ENCODE measurements at regions not wholly inside any gene's neighbourhood (a gene's known extent, or its start where the extent isn't known, plus 50 kb on each side); places are given as distances from the start of the nearest gene placed in this dataset.
A peak's percentile ranks its signal among the peaks of the same experiment; 100 is the strongest.
"Not testable (repeated sequence)": the region's sequence is repeated elsewhere in the genome, so short reads cannot be mapped to it uniquely, and the experiment has no call there.

DNA sequence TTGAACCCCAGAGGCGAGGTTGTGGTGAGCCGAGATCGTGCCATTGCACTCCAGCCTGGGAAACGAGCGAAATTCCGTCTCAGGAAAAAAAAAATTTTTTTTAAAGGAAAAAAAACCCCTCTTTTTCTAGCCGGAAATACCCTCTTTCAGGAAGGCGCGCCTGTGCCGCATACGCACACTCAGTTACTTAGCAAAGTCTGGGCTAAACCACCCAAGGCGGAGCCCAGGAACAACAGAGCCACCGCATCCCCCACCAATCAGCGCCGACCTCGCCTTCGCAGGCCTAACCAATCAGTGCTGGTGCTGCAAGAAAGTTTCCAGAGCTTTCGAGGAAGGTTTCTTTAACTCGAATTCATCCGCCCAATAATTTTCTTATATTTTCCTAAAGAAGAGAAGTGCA, 510.4 kb downstream of the KCNJ18 start:
- DNase-seq (ENCODE audit: insufficient read length) (no peak), FAIRE-seq (no peak)
- TF ChIP-seq POLR2AphosphoS5 (IDR thresholded peaks at IDR 0.05; ENCODE audit: low read depth, low read length) (no peak), POLR2A (IDR thresholded peaks at IDR 0.05; ENCODE audit: low read depth, low read length) (no peak)

DNA sequence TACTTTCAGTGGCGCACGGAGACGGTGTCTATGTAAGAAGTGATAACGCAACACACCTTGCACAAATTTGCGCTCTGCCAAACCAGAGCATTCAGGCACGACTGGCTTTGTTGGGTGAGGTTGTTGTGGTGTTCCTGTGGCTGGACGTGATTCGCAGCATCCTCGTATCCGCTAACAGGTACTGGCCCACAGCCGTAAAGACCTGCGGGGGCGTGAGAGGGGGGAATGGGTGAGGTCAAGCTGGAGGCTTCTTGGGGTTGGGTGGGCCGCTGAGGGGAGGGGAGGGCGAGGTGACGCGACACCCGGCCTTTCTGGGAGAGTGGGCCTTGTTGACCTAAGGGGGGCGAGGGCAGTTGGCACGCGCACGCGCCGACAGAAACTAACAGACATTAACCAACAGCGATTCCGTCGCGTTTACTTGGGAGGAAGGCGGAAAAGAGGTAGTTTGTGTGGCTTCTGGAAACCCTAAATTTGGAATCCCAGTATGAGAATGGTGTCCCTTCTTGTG, 510.9 kb downstream of the KCNJ18 start:
- TF ChIP-seq POLR2A (IDR thresholded peaks at IDR 0.05; ENCODE audit: low read depth, low read length) (no peak), POLR2AphosphoS5 (IDR thresholded peaks at IDR 0.05; ENCODE audit: low read depth, low read length) (no peak), TAF1 (IDR thresholded peaks at IDR 0.05; ENCODE audit: borderline replicate concordance, low read depth, low read length) (no peak)
- no peak for FAIRE-seq
- peak; percentile 7 for DNase-seq (ENCODE audit: insufficient read length)

DNA sequence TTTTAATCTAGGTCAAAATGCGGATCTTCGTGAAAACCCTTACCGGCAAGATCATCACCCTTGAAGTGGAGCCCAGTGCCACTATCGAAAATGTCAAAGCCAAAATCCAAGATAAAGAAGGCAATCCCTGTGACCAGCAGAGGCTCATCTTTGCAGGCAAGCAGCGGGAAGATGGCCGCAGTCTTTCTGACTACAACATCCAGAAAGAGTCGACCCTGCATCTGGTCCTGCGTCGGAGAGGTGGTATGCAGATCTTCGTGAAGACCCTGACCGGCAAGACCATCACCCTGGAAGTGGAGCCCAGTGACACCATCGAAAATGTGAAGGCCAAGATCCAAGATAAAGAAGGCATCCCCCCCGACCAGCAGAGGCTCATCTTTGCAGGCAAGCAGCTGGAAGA, 511.8 kb downstream of the KCNJ18 start:
- FAIRE-seq; DNase-seq (ENCODE audit: insufficient read length): not testable (repeated sequence)

DNA sequence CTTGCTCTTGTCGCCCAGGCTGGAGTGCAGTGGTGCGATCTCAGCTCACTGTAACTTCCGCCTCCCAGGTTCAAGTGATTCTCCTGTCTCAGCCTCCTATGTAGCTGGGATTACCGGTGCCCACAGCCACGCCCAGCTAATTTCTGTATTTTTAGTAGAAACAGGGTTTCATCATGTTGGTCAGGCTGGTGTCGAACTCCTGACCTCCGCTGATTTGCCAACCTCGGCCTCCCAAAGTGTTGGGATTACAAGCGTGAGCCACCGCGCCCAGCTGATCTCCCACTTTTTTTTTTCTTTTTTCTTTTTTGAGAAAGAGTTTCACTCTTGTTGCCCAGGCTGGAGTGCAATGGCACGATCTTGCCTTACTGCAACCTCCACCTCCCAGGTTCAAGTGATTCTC, 517.9 kb downstream of the KCNJ18 start:
- DNase-seq (ENCODE audit: insufficient read length); FAIRE-seq: not testable (repeated sequence)

DNA sequence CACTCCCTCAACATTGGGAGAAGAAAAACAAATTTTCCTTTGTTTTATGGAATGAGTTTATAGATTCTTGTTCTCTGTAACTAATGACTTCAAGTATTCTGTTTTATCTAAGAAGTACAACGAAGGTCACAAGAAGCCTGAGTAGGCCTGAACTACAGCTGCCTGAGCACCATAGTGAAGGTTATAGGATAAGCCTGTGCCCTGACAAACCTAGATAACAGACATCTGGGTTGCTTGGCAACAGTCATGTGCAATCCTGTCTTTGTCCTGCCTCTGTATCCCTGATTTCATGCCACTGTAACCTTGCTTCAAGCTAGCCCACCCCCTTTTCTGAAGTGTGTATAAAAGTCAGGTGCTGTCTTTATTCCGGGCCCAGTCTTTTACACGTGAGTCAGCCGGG, 520.8 kb downstream of the KCNJ18 start:
- FAIRE-seq; DNase-seq (ENCODE audit: insufficient read length): not testable (repeated sequence)

DNA sequence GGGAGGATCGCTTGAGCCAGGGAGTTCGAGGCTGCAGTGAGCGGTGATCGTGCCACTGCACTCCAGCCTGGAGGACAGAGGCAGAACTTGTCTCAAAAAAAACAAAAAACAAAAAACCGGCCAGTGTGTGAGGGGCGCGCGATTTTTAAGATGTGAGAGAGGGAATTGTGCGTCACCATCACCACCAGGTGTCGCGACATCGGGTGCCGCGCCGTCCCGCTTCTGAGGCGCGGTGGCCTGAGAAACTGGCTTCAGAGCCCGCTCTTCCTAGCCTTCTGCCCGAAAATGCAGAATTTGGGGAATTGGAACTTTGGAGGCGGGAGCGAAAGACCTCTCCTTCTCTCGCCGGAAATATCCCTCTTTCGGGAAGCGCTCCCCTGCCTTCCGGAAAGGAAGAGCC, 524.8 kb downstream of the KCNJ18 start:
- no peak for DNase-seq (ENCODE audit: insufficient read length)
- no peak for FAIRE-seq
- TF ChIP-seq TAF1 (IDR thresholded peaks at IDR 0.05; ENCODE audit: borderline replicate concordance, low read depth, low read length) (no peak), POLR2A (IDR thresholded peaks at IDR 0.05; ENCODE audit: low read depth, low read length) (no peak), POLR2AphosphoS5 (IDR thresholded peaks at IDR 0.05; ENCODE audit: low read depth, low read length) (no peak)

DNA sequence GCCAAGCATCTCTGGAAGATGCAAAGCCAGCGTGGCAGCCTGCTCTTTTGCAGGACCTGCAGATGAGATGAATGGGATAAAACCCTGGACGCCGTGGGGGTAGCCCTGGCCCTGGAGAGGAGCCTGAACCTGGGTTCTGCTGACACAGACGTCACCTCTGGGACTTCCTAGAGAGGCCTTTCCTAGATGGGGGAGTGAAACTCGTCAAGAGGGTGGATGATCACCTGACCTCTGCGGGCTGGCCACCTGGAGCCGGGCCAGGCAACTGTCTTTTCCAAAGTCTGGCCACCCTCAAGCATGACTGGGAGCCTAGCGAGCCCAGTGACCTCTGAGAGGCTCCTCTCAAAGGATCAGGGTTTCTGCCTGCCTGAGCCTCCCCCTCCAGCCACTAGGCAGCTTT, 529.0 kb downstream of the KCNJ18 start:
- no peak for DNase-seq (ENCODE audit: insufficient read length)
- TF ChIP-seq POLR2AphosphoS5 (IDR thresholded peaks at IDR 0.05; ENCODE audit: low read depth, low read length) (no peak), TAF1 (IDR thresholded peaks at IDR 0.05; ENCODE audit: borderline replicate concordance, low read depth, low read length) (no peak), POLR2A (IDR thresholded peaks at IDR 0.05; ENCODE audit: low read depth, low read length) (no peak)
- FAIRE-seq, result no peak

DNA sequence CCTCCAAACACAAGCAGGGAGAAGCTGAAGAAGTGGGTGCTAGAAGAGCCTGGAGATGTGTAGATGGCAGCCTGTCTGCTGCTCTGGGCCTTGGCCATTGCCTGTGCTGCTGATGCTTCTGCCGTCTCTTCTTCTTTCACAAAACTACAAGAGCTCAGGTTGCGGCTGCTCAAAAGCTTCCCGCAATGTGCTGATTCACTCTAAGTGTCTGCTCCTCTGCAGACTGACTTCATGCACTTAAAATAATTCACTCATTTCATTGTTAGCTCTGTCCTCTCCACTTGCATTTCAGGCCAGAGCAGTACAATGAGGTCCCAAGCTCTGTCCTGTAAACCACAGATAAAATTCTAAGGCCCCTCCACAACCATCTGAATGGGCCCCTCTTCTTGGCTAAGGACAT, 534.2 kb downstream of the KCNJ18 start:
- DNase-seq (ENCODE audit: insufficient read length); FAIRE-seq: not testable (repeated sequence)

DNA sequence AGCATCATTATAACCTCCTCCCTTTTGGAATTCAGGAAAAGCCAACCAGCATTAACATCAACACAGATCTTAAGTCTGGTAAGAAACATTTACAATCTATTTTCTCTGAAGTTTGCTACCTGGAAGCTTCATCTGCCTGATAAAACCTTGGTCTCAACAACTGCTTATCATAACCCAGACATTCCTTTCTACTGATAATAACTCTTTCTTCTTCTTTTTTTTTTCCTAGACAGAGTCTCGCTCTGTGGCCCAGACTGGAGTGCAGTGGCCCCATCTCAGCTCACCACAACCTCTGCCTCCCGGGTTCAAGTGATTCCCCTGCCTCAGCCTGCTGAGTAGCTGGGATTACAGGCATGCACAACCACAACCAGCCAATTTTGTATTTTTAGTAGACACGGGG, 534.6 kb downstream of the KCNJ18 start:
- not testable (repeated sequence) for FAIRE-seq; DNase-seq (ENCODE audit: insufficient read length)

DNA sequence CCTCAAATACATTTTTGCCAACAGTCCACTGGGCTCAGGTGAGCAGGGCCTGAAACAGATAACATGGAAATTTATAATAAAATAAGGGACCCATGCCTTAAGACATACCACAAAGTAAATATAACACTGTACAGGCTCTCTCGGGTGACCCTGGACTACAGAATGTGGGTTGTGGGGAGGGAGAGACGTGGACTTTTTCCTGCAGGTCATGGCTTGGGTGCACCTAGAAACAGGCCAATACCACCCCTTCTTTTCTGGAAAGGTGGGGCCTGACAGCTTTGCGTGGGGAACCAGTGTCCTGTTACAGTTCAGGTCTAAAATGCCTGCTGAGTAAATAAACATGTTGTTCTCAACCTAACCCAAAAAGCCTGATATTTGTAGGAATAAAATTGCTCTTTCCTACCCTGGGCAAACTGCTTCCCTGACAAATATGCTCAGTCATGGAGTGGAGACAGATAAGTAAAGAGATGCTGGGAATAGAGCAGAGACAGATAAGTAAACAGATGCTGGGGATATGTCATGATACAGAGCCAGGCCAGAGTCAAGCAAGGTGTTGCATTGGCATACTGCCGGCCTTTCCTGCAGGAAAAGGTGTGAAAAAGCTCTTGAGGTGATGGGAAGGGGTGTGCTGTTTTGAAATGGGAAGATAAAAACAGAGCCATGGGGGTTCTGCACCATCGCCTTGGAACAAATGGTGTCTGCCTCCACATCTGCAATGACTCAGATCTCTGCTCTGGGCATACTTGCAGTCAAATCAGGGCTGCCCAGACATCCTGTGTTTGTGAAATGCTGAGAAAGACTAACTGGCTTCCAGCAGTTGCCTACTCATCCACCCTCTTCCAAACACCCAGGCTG, 535.6 kb downstream of the KCNJ18 start:
- not testable (repeated sequence) for DNase-seq (ENCODE audit: insufficient read length); FAIRE-seq

DNA sequence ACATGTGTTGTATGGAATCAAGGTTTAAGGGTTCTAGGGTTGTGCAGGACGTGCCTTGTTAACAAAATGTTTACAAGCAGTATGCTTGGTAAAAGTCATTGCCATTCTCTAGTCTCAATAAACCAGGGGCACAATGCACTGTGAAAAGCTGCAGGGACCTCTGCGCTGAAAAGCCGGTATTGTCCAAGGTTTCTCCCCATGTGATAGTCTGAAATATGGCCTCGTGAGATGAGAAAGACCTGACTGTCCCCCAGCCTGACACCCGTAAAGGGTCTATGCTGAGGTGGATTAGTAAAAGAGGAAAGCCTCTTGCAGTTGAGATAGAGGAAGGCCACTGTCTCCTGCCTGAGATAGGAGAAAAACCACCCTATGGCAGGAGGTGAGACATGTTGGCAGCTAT, 537.5 kb downstream of the KCNJ18 start:
- not testable (repeated sequence) for FAIRE-seq

DNA sequence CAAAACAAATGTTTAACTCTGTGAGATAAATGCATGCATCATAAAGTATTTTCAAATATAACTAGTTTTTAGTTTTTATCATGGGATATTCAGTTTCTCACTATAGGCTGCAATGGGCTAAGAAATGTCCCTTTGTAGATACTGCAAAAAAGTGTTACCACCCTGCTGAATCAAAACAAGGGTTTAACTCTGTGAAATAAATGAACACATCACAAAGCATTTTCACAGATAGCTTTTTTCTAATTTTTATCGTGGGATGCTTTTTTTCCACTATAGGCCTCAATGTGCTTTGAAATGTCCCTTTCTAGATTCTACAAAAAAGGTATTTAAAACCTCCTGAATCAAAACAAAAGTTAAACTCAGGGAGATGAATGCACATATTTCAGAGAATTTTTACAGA, 541.1 kb downstream of the KCNJ18 start:
- no peak for FAIRE-seq
- no peak for TF ChIP-seq POLR2A (IDR thresholded peaks at IDR 0.05; ENCODE audit: low read depth, low read length)
- TF ChIP-seq POLR2AphosphoS5 (IDR thresholded peaks at IDR 0.05; ENCODE audit: low read depth, low read length), result no peak
- no peak for TF ChIP-seq TAF1 (IDR thresholded peaks at IDR 0.05; ENCODE audit: borderline replicate concordance, low read depth, low read length)

More for the DNA sequence above, 537.5 kb downstream of the KCNJ18 start:
- DNase-seq (ENCODE audit: insufficient read length), result not testable (repeated sequence)

DNA sequence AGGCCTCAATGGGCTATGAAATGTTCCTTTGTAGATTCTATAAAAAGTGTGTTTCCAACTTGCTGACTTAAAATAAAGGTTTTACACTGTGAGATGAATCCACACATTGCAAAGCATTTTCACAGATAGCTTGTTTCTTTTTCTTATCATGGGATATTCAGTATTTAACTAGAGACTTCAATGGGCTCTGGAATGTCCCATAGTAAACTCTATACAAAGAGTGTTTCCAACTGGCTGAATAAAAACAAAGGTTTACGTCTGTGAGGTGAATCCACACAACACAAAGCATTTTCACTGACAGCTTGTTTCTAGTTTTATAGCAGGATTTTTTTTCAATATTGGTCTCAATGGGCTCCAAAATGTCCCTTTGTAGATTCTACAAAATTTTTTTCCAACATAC, 550.1 kb downstream of the KCNJ18 start:
- DNase-seq (ENCODE audit: insufficient read length) (no peak), FAIRE-seq (no peak)
- TF ChIP-seq POLR2AphosphoS5 (IDR thresholded peaks at IDR 0.05; ENCODE audit: low read depth, low read length), result no peak
- TF ChIP-seq POLR2A (IDR thresholded peaks at IDR 0.05; ENCODE audit: low read depth, low read length), result no peak
- TF ChIP-seq TAF1 (IDR thresholded peaks at IDR 0.05; ENCODE audit: borderline replicate concordance, low read depth, low read length), result no peak

More for the DNA sequence above, 541.1 kb downstream of the KCNJ18 start:
- DNase-seq (ENCODE audit: insufficient read length), result no peak

DNA sequence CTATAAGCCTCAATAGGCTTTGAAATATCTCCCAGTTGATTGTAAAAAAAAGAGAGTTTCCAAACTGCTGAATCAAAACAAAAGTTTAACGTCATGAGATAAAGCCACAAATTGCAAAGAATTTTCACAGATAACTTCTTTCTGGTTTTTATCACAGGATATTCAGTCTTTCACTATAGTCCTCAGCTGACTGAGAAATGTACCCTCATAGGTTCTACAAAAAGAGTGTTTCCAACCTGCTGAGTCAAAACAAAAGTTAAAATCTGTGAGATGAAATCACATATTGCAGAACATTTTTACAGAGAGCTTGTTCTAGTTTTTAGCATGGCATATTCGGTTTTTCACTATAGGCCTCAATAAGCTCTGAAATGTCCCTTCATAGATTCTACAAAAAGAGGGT, 559.2 kb downstream of the KCNJ18 start:
- no peak for FAIRE-seq
- TF ChIP-seq POLR2AphosphoS5 (IDR thresholded peaks at IDR 0.05; ENCODE audit: low read depth, low read length) (no peak), POLR2A (IDR thresholded peaks at IDR 0.05; ENCODE audit: low read depth, low read length) (no peak), TAF1 (IDR thresholded peaks at IDR 0.05; ENCODE audit: borderline replicate concordance, low read depth, low read length) (no peak)
- DNase-seq (ENCODE audit: insufficient read length), result no peak
